GM21515 (cell line): ENCODE measurements at regions not wholly inside any gene's neighbourhood (a gene's known extent, or its start where the extent isn't known, plus 50 kb on each side); places are given as distances from the start of the nearest gene placed in this dataset.
"Not testable (repeated sequence)": the region's sequence is repeated elsewhere in the genome, so short reads cannot be mapped to it uniquely, and the experiment has no call there.

Source experiments
- ATAC-seq: cut with Tn5 transposase; IDR thresholded peaks from one replicate; pipeline ENCODE4 v1.9.1; 2021; ENCODE audit not compliant: unreplicated experiment

DNA sequence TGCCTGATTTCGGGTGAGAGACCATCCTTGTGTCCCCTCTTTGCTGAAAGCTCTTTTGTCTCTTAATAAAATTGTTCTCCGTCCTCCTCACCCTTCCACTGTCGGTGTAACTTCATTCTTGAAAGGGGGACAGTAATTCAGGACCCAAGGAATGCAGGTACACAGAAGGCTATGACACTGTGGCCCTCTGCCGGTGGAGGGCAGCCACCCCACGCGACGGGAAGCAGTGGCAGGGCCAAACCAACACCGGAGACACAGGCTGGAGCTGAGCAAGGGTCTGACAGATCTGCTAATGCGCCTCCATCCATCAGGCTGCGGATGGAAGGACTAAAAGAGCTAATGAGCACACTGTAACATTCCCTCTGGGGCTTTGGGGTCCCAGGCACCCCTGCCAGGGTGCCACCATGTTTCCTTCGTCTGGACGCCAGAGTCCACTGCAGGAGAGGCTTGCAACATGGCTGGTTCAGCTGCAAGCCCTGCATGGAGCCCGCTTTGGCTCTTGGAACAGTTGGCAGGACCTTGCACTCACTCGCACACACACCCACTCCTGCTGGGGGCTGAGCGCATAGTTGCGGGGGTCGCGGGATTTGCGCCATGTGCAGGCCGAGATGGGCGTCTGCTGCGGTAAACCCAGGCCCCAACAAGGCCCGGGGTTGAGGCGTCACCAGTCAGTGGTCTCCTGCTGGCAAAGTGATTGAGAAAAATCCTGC is 544.1 kb upstream of the CDH7 start:
- no peak for ATAC-seq

DNA sequence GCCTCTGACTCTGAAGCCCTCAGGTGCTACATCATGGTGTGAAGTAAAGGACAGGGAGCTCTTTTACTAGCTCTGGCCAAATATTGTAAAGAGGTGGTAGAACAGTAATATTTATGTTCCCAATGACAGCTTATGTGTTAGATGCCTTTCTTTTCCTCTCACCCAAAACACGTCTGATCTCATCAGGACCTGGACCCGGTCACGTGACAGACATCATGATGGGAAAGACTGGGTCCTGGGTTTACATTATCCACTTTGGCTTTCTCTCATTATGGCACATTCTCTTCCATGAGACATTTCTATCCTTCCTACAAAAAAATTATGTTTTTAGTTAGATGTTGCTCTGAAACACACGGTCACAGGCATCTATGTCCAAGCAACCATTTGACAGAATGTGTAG is 548.7 kb upstream of the CDH7 start:
- no peak for ATAC-seq

DNA sequence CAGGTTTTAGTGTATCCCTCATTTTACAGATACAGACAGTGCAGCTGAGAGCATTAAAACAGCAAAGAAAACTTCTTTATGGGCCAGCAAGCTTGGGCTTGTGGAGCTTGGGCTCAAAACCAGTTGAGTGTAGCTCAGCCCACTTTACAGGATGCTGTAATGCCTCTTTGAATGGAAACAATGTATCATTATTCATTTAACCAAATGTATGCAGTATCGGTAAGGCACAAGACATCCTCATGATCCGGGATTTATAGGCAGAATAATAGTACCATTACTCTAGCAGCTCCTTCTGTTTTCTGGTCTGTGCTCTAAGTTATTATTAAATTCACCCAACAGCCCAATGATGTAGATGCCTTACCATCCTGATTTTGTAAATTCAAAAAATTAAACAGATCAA is 575.1 kb upstream of the CDH7 start:
- ATAC-seq = no peak

DNA sequence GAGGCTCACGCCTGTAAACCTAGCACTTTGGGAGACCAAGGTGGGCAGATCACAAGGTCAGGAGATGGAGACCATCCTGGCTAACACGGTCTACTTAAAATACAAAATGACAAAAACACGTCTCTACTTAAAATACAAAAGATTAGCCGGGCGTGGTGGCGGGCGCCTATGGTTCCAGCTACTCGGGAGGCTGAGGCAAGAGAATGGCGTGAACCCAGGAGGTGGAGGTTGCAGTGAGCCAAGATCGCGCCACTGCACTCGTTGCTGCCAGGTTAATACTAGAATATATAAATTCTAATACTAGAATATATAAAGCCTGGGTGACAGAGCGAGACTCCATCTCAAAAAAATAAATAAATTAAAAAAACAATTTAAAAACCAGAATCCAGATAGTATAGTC is 588.7 kb upstream of the CDH7 start:
- not testable (repeated sequence) for ATAC-seq

DNA sequence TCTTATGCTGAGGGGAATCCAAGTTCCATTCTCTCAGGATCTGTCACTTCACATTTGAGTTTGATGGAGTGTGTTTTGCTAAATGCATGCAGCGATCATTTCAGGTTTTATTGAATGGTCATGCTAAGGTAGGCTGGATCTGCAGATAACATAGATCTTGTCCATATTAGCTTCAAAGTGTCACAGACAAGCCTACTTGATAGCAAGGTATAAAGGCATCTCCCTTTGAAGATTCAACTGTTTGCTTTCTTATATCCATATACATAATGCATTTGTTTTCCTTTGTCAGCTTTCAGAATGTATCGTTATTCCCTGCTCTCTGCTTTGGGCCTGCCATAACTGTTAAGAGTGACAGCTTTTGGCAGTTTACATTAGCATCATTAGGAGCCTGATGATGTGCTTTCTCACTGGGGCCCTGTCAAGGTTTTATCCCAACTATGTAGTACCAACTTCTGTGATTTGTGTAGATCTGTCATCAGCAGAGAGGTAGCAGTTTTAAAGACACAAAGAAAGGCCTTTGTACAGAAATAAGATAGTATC is 604.3 kb upstream of the CDH7 start:
- ATAC-seq = no peak

DNA sequence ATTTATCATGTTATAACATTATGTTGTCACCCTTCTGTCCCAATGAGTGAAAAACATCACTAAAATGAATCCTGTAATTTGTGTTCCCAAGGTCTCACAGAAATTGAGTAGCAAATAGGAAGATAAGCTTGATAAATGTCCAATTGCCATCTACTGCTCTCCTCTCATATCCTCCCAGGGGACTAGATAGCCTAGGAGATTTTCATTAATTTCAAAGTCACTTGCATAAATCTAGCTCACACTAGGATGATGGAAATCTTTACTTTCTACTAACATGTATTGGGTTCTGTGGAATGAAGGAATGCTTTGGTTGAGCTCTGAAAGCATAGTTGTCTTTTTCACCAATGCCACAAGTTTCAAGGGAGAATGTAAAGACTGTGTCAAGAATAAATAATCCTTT is 605.5 kb upstream of the CDH7 start:
- no peak for ATAC-seq

DNA sequence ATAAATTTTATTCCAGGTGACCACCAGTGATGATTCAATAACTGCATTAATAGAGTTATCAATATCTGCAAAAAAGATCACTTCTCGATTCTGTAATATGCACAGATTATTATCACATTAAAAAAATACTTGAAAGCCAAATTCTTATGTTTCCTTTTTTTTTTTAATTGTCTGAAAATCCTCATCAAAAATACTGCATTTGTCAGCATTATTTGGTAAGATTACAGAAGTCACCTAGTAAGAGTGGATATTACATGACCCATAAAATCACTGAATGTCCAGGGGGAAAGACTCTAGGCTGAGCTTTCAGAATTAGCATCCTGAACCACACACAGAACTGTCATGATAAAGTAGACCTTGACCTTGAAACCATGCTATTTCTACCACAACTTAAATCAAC is 617.2 kb upstream of the CDH7 start:
- no peak for ATAC-seq

DNA sequence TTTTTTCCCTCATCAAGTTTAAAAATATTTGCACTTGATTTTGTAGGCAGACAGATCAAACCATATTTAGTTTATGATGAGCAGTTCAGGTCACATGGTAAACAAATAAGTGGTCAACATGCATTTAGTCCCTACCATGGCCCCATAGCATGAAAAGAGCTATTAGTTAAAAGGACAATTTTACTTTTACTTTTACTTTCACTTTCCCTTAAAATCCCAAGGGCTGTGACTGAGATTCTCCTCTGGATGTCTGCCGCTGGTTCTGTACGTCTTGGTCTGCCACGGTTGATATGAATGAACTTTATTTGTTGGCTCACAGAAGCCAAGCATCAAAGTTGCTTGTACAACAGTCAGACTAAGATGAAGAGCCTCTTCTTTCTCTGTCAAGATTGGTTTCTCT is 626.2 kb upstream of the CDH7 start:
- ATAC-seq = no peak

DNA sequence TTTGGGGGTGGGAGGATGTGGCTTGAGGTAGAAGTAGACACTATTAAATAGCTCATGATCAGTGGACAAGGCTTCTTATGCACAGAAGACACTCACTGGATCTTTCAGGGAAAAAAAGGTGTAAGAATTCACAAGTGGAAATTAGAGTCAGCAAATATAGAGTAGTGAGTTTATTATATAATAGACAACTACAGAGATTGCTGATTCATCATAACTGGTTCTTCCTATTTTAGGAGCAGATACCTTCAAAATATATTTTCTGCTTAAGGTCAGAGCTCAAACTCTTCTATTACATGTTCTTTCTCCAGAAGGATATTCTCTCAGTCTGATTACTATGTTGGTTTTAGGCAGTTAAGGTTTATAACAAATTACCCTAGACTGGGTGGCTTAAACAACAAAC is 646.9 kb upstream of the CDH7 start:
- ATAC-seq = no peak

DNA sequence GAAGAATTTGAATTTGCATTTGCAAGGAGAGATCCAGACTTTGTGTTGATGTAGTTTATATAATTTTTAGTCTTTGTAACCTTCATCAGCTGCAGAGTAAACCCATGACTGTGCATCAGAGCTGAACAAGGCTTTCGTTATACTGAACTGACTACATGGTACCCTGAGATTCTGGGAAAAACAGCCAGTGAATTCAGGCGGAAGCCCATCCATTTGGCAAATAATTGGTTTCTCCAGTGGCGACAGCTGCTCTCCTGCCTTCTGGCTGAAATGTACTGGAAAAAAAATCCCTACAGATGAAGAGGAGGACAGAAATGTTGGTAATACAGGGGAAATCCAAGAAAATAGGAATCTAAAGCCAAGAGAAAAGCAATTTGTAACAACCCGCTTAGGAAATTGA is 657.5 kb upstream of the CDH7 start:
- ATAC-seq = no peak

DNA sequence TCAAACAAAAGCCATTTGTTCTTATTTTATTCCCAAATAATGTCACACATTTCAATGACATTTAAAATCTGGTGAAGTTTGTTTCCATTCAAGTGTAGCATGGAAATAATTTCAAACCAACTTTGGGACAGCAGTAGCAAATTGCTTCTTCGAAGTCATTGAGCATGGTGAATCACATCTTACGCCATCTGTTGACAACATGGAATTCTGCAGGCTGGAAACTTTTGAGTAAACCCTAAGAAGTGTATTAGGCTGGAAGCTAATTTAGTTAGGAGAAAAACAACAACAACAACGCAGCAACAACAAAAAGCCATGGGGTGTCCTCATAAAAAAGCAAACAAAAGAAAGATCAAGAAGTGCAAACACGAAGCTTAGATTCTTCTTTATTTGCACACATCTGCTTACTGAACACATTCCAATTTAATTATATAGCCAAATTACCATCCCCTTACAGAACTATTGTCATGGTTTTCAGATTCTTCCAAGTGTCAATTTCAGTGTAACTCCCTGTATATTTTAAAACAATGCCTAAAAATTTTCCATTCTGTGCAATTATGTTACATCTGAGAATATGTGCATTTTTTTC is 659.0 kb upstream of the CDH7 start:
- no peak for ATAC-seq

DNA sequence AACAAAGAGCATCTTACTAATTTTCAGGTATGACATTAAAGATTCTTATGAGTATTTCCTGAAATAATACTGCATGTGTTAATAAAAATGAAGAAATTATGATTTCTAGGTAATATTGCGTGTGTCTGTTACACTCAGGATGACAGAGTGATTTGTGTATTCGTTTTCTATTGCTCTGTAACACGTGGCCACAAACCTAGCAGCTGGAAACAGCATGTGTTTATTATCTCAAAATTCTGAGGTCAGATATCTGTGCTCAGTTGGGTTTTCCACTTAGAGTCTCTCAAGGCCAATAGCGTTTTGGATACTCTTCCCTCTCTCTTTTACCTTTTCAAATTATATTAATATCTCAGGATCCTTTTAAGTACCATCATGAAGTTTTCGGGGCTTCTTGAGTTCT is 667.9 kb upstream of the CDH7 start:
- ATAC-seq = no peak

DNA sequence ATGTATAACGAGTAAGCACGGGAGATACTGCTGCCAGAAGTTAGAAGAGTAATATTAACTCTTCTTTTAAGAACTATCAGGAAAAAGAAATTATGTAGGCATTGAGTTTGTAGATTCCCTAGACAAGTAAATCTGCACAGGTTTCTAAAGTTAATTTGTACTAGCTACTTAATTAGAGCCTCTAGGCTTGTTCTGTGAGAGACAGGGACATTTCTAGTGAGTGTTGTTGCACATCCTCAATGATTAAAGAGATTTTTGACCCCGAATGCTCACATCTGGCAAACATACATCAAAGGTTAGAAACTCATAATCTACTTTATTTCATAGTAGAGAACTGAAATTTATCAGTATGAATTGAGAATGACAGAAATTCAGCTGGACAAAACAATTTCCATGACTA is 669.0 kb upstream of the CDH7 start:
- ATAC-seq = no peak

DNA sequence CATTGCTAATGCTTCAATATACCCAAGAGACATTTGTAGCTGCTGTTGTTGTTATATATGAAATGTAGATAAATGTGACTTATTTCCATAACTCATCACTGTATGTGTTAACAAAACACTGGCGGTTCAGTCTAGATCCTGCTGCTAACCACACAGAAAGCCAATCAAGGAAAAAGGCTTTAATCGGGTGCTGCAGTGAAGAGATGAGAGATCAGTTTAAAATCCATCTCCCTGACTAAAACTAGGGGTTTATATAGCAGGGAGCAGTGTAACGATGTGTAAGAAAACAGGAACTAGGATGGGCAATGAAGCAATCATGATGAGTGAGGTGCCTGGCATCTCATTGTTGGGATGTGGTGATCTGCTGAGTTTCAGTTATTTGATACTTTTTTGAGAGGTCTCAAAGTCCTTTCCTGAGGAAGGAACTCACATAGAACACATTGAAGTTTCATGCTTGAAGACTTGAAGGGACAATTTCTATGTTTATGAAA is 677.7 kb upstream of the CDH7 start:
- no peak for ATAC-seq

DNA sequence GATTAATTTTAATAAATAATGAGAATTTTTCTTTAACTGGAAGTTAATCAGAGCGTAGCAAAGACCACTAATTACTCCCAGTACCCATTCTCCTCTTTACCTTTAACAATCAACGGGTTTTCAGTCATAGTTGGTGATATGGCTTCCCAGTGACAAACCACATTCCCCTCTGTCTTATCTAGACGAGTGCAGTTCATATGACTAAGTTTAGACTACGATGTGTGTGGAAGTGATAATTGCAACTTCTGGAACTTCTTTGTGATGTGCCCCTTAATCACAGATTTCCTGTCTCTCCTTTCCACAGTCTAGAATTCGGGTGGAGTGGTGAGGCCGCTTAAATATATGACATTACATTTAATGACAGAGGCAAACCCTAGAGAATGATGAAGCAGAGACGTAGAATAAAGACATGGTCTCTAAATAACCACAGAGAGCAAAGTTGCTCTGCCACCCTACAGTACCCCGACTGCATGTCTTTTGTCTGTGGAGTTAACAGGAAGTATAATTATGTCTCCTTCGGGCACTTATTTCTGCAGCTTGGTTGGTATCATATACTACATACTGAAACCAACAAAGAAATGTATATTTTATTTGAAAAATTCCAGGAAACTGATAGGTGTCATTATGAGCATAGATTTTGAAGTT is 693.3 kb upstream of the CDH7 start:
- no peak for ATAC-seq

DNA sequence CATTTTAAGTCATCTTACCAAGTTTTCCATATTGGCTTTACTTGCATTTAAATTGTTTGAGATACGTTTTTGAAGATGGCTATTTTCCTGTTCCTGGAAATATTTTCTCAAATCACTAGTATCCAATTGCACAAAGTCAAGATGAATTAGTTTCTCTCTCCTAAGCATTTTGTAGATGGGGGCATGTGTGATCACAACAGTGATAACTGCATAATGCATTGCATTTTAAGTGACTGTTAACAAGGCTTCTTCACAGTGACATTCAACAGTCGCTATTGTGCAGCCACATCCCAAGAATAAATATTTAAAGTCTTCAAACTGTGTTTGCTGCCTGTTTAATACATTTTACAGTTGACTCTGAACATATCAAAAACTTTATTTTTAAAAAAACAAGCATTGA is 694.2 kb upstream of the CDH7 start:
- no peak for ATAC-seq

DNA sequence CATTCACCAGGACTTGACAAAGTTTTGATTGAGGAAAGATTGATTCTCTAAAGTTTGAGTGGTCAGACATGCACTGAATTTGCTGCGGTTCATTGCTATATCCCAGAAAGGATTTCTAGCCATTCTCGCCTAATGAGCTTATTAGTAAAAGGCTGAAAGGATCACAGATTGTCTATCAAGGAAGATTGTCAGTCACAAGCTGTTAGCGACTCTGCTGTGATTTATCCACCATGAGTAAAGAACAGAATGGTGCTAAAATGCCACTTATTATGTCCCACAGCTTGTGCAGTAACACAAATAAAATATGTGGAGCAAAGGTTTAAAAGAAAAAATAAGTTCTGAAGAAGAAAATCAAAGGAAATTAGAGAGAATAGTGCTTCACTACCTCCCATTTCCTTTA is 701.2 kb upstream of the CDH7 start:
- no peak for ATAC-seq

DNA sequence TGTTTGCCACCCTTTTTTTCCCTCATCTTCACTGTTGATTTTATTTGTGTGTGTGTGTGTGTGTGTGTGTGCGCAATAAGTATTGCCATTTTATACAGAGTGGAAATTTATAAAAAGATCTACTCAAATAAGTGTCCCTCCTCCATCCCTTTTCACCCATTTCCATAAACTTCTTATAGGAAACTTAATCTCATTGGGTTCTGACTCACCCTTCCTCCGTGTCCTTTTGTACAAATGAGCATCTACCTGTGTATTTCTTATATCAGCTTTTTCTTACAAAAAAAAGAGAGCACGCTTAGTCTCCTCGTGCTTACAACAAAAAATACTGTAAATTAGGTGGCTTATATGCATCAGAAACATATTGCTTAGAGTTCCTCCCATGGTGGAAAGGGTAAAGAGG is 711.2 kb upstream of the CDH7 start:
- no peak for ATAC-seq

DNA sequence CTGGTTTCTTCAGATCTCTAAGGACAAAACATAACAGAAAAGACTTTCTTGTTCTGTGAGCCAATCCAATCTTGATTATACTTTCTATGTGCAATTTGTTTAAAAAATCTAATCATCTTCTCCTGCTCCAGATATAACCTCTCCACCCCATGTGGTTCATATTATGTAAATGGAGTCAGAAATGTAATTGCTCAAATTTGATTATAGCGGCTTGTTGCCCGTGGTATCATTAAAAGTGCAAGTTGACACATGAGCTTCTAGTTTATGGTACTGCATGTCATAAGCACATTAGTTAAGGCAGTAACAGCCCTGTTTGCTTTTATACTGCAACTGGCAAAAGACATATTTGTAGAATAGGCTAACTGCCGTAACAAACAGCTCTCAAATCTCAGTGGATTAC is 715.1 kb upstream of the CDH7 start:
- no peak for ATAC-seq

DNA sequence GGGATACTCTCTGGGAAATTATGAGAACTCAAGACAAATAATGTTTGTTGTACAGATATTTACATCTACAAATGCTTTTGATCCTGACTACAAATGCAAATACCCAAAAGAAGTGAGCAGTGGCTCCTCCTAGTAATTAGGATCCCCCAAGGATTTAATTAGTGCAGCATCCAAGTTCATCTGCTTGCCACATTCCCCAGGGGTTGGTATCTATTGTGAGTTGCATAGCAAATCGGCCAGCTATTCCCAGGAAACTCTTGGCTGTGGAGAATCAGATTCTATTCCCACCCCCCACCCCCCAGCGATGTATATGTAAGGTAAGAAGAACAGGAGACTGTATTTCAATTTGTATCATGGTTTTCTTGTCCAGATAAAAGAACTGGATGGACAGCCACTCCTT is 725.1 kb upstream of the CDH7 start:
- ATAC-seq = no peak

DNA sequence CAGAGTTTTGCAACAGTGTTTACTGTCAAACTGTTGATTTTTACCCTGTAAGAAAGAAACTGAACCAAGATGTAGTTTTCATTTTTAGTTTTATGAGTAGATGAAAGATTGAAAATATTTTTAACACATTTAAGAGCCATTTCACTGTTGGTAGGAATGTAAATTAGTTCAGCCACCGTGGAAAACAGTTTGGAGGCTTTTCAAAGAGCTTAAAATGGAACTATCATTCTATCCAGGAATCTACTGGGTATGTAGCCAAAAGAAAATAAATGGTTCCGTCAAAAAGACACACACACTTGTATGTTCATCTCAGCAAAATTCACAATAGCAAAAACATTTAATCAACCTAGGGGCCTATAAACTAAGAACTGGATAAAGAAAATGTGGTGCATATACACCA is 729.8 kb upstream of the CDH7 start:
- no peak for ATAC-seq

DNA sequence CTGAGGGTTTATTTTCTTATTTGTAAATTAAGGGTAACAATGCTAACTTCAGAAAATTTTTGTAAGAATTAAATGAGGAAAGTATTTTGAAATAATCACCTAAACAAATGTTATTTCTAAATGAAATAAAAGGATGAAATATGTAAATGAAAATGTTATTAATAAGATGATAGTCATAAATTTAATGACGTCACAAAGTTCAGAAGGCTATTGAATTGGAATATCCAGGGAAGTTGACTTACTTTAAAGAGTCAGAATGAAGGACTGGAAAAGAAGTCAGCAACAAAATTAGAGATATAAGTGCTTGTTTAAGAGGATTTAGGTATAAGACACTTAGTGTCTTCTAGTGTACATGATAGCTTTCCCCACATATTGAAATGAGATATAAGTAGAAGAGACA is 732.6 kb upstream of the CDH7 start:
- no peak for ATAC-seq
